HG03025 (cell line): ENCODE measurements at regions not wholly inside any gene's neighbourhood (a gene's known extent, or its start where the extent isn't known, plus 50 kb on each side); places are given as distances from the start of the nearest gene placed in this dataset.
"Not testable (repeated sequence)": the region's sequence is repeated elsewhere in the genome, so short reads cannot be mapped to it uniquely, and the experiment has no call there.

Experiments used
- ATAC-seq: cut with Tn5 transposase; IDR thresholded peaks from one replicate; pipeline ENCODE4 v1.9.1; 2021; ENCODE audit warnings: mild to moderate bottlenecking, moderate library complexity; ENCODE audit not compliant: unreplicated experiment, low FRiP score

DNA sequence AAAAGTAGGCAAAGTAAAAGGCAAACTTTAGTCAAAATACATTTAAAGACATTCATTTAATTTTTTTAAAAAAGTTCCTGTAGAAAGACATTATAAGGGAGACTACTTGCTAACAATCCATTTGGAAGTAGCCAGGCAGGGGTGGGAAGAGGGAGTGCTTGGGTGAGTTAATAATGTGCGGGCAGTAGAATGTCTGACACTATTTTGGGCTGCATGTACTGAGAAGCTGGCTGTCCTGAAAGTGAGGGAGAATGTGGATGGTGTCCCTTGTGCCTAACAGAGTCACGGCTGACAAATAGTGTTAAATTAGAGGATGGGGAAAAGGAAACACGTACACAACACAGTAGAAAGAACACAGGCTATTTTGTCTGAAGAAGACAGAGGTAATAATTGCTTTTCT, 142.5 kb downstream of the LCA5 start:
- ATAC-seq = no peak

DNA sequence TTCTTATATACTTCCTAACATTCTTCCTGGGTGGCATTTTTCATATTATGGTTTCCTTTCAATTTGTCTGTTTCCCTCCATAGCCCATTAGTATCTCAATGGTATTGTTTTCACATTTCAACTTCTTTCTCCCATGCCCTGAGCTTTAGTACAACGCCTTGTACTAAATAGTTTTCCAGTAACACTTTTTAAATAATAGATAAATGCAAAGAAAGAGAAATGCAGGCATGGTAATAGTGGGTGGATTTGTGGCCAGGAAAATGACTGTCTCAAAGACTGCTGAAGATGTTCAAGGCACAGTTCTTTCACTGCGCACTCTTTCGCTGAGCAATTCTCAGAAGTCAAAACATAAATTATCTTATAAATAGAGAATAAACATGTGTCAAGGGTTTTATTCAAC, 145.1 kb downstream of the LCA5 start:
- no peak for ATAC-seq

DNA sequence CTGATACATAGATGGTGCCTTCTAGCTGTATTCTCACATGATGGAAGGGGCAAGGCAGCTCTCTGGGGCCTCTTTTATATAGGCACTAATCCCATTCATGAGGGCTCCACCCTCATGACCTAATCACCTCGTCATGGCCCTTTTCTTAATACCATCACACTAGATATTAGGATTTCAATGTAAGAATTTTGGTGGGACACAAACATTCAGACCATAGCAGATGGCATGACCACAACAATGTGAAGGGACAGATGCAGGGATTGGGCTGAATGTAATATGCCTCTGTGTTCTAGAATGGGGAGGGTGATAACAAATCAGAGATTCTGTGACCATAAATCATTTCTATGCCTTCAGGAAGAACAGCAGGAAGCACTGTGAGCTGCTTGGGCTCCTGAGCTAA, 145.8 kb downstream of the LCA5 start:
- ATAC-seq = no peak

DNA sequence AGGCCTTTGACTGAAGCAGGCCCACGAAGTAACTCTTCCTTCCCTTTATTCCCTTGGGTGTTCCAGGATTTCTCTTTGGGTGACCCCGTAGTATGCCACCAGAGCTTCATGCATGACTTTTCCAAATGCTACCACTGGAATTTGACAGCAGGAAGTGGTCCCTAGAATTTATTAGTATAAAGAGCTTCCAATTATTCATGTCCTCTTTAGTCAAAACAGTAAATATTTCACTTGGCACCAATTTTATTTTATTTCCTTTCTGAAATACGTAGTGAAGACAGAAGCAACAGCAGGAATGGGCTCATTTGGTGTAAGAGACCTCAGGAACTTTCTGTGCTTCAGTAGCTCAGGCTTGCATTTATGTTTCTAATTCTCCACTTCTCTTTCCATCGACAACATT, 151.3 kb downstream of the LCA5 start:
- ATAC-seq = no peak

DNA sequence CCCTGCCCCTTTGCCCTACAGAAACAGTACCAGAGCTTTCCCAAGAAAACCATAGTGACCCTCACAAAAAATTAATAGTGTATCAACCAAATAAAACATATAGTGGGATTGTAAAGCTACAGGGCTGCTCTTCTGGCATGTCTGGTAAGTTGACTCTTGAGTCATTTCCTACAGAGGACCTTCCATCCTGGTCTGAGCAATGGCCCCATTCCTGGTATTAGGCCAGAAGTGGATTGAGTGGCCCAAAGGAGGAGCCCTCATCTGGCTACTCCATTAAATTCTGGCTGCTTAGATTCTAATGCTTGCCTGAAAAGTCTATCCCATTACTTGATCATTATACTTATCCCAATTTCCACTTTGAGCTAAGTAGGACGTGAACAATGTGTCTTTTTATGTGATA, 150.9 kb upstream of the HMGN3 start:
- no peak for ATAC-seq

- ATAC-seq = no peak
These were observed 150.4 kb upstream of the HMGN3 start for GRCh38 chr6:79384845-79385244.

GRCh38 chr6:79378957-79379356, 144.5 kb upstream of the HMGN3 start:
- no peak for ATAC-seq

DNA sequence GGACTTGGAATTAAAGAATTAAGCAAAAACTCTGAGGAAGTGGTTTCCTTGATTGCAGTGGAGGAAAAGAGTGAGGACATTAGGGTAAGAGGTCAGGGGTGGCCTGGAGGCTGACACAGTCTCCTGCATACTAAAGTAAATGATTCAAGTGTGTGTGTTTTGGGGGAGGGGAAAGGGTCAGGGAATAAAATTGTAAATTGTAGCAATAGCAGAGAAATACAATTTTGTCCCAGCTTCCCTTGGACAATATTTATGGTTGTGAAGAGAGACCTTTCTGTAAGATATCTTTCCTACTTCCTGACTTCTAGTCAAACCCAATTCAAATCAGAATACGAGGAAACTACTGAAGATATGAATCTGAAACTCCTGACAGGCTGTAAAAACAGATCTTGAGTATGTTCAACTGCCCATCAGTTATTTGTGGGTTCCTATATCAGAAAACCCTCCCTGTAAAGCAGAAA, 143.4 kb upstream of the HMGN3 start:
- ATAC-seq = peak; percentile 69

- no peak for ATAC-seq
These were observed 142.6 kb upstream of the HMGN3 start for GRCh38 chr6:79377047-79377446.

DNA sequence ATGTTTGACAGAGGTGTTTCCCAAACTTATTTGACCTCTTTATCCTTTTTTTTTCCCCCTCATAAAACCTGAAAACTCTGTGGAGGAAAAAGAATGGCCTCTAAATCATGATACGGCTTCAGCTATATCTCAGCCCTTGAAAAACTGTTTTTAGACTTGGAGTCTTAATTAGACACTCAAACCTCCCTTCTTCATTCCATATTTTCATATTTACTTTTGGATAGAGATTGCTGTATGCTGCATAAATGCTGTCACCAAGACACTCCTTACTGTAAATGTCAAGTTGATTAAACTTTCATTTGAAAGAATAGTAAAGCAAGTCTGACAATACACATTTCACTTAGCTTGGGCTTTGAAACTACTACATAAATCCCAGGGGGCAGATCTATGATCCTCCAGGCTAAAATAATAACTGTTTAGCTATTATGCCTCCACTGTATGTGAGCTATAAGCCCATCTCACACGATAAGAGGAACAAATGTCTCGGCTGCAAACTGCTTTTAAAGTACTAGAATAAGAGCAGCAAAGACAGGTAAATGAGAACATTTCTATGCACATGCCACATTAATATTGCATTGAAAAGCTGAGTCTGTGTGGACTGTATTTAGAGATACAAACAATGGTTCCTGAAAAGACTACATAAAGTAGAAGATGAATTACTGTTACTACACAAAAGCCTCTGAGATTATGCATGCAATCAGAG, 141.3 kb upstream of the HMGN3 start:
- no peak for ATAC-seq

DNA sequence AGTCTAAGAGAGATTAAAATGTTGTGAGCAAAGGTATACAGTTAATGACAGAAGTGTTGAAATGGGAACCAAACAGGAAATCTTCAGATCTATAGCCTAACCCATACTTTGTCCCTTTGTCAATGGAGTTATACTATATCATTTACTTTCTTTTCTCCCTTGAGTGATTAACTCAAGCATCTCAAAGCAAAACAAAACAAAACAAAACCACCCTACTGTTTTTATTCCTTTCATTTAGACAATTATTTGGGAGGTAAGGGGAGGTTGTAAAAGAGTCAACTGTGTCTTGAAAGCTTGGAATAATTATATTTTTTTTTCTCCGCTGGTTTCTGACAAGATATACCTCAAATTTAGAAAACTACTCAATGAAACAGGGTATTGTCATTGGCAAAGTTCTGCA, 139.8 kb upstream of the HMGN3 start:
- no peak for ATAC-seq

GRCh38 chr6:79373880-79374279, 139.4 kb upstream of the HMGN3 start:
- no peak for ATAC-seq

DNA sequence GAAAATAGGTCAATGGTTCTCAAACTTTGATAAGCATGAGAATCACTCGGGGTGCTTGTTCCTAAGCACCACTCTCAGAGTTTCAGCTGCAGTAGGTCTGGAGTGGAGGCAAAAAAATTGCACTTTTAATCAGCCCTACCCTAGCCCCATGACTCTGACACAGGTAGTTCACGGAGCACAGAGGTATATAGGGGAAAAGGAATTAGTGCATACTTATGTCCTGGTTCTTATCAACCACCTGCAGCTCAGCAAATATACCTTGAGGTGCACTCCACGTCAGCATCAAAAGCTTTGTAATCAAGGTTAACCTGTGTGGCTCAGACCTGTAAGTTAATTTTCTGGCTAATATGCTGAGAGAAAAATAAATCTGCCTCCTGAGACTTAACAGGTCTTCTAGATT, 138.8 kb upstream of the HMGN3 start:
- no peak for ATAC-seq

- ATAC-seq = no peak
These were observed 138.3 kb upstream of the HMGN3 start for GRCh38 chr6:79372757-79373156.

DNA sequence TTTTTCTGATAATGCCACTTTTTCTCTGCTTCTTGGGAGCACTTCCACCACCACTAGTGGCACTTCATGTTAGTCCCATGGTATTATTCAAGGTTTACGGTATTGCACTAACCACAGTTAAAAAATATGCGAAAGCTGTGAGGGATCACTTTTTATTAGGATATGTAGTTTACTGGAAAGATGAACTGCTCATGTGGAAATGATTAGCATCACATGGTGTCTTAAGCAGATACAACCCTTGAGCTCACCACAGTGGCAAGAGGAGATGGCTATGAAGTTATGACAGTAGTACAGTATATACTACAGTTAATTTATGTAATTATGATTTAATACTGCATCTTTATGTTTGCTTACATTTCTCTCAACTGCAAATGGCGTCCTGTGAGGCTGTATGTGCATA, 134.5 kb upstream of the HMGN3 start:
- ATAC-seq = no peak

GRCh38 chr6:79363441-79363840, 129.0 kb upstream of the HMGN3 start:
- ATAC-seq = not testable (repeated sequence)

GRCh38 chr6:79361074-79361473, 126.6 kb upstream of the HMGN3 start:
- ATAC-seq = not testable (repeated sequence)

- no peak for ATAC-seq
These were observed 118.7 kb upstream of the HMGN3 start for GRCh38 chr6:79353226-79353625.

DNA sequence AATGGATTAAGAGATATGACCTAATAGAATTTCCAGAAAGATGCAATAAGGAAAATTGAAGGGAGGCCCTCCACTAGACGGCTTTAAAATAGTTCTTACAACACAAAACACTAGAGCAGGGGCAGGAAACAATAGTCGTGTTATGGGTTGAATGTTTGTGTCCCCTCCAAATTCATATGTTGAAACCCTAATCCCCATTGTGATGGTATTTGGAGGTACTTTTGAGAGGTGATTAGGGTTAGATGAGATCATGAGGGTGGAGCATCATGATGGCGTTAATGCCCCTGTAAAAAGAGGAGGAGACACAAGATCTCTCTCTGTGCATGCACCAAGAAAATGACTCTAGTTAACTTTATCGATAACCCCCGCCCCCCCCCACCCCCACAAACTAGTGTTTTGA, 104.0 kb upstream of the HMGN3 start:
- no peak for ATAC-seq

DNA sequence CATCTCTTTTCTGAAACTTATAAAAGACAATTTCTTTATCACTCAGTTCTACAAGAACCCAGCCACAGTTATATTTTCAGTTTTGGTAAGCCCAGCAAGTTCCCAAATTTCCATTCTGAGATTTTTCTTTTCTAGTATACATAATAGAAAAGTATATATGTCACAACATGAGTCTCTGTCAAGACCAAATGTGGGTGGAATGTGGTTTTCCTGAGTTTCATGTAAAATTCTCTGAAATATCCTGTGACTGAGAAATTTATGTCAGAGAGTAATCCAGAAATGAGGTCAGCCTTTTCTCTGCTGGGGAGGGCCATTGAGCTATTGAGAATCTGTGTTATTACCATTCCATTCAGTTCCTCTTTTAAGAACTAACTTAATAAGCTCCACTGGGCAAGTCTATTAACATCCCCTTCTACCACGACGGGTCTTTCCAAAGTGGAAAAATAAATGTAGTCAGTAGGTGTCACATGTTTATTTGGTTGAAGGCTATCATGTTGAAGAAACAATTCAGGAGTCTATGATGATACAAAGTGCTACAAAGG, 100.7 kb upstream of the HMGN3 start:
- peak; percentile 93 for ATAC-seq

- no peak for ATAC-seq
These were observed 100.2 kb upstream of the HMGN3 start for GRCh38 chr6:79334674-79335073.

- ATAC-seq = no peak
These were observed 96.2 kb upstream of the HMGN3 start for GRCh38 chr6:79330704-79331103.

GRCh38 chr6:79313254-79313653, 78.8 kb upstream of the HMGN3 start:
- ATAC-seq = no peak
